ENCODE measurements at regions not wholly inside any gene's neighbourhood (a gene's known extent, or its start where the extent isn't known, plus 50 kb on each side); places are given as distances from the start of the nearest gene placed in this dataset.

DNA sequence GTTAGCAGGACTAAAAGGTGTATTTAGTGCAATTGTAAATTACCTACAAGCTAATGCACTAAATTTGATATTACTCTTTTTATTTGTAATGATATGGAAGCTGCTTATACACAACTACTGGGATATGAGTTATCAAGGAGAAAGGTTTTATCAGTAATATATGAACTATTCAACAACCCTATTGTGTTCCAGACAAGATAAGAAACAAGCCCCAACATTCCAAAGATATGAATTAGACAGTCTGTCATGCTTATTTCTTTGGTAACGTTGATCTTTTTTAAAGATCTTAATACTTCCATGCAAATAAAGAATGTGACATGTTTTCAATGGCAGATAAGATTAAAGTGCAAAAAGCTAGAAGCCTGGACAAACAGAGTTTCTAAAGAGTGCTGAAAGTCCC lies 314.0 kb upstream of the THBS1 start:
- TF ChIP-seq REST (IDR thresholded peaks at IDR 0.05; ENCODE audit: borderline replicate concordance) (no peak), EZH2 (IDR thresholded peaks at IDR 0.05; ENCODE audit: borderline replicate concordance, insufficient read depth, low read length, poor library complexity, severe bottlenecking) (no peak), EP300 (conservative IDR thresholded peaks at IDR 0.05; ENCODE audit: poor library complexity, severe bottlenecking) (no peak), POLR2AphosphoS5 (IDR thresholded peaks at IDR 0.05) (no peak), TAF1 (IDR thresholded peaks at IDR 0.05; ENCODE audit: low read depth) (no peak)
- TF ChIP-seq, protein P1, sequence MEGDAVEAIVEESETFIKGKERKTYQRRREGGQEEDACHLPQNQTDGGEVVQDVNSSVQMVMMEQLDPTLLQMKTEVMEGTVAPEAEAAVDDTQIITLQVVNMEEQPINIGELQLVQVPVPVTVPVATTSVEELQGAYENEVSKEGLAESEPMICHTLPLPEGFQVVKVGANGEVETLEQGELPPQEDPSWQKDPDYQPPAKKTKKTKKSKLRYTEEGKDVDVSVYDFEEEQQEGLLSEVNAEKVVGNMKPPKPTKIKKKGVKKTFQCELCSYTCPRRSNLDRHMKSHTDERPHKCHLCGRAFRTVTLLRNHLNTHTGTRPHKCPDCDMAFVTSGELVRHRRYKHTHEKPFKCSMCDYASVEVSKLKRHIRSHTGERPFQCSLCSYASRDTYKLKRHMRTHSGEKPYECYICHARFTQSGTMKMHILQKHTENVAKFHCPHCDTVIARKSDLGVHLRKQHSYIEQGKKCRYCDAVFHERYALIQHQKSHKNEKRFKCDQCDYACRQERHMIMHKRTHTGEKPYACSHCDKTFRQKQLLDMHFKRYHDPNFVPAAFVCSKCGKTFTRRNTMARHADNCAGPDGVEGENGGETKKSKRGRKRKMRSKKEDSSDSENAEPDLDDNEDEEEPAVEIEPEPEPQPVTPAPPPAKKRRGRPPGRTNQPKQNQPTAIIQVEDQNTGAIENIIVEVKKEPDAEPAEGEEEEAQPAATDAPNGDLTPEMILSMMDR (IDR thresholded peaks at IDR 0.05; ENCODE audit: poor library complexity, severe bottlenecking): no peak
